HG02678 (cell line): ENCODE measurements at regions not wholly inside any gene's neighbourhood (a gene's known extent, or its start where the extent isn't known, plus 50 kb on each side); places are given as distances from the start of the nearest gene placed in this dataset.

Source experiments
- ATAC-seq: cut with Tn5 transposase; IDR thresholded peaks from one replicate; pipeline ENCODE4 v1.9.1; 2021; ENCODE audit warnings: mild to moderate bottlenecking, moderate library complexity; ENCODE audit not compliant: unreplicated experiment

DNA sequence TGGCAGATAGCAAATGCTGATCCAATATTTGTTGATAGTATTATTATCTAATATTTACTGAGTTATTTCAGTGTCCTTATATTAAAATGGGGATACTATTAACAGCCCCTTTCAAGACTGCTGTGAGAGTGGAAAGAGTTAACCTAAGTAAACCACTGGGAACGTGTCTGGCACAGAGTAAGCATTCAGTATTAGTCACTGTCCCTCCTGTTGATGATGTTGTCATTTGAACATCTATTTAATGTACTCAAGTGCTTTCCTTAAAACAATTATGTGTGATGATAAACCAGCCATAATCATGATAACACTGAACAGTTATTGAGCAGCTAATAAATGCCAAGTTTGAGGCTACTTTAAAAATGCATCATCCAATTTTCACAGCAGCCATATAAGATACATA lies 135.7 kb upstream of the XYLT1 start:
- ATAC-seq: no peak

DNA sequence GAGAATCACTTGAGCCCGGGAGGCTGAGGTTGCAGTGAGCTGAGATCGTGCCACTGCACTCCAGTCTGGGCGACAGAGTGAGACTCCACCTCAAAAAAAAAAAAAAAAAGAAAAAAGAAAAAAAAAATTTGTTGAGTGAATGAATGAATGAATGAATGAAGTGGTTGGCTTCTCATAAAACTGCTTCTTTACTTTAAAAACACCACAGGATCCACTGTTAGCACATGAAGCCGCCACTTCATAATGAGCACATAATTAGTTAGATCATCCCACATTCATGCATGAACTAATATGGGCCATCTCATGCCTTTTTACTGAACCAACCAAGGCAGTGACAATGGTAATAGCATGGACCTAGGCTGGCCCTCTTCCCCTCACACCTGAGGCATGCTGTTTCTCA lies 135.0 kb upstream of the XYLT1 start:
- ATAC-seq: no peak

DNA sequence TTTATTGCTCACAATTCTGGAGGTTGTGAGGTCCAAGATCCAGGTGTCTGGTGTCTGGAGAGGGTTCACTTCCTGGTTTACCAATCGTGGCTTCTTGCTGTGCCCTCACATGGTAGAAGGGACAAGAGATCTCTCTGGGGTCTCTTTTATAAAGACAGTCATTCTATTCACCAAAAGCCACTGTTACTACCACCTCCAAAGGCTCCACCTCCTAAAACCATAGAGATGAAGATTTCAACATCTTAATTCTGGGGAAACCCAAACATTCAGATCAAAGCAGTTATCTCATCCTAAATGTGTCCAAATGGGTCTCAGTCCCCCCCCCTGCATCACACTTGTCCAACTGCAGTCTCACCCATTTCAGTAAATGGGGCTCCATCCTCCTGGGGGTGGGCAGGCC lies 132.9 kb upstream of the XYLT1 start:
- no peak for ATAC-seq

DNA sequence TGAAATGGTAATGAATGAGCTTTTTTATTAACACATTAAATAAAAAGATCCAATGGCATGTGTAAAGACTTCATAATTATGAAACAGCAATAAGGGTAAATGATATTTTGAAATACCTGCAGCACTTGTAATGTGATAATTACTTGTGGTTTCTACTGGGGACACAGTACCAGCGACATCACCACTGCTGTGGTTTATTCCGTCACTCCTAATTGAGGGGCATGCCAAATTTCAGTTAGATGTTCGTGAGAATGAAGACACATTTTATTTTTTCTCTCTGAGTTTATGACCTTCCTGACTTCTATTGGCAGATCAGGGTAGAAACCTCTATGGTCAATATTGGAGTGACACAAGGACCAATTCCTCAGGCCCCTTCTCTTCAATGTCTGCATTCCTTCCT lies 131.9 kb upstream of the XYLT1 start:
- no peak for ATAC-seq

DNA sequence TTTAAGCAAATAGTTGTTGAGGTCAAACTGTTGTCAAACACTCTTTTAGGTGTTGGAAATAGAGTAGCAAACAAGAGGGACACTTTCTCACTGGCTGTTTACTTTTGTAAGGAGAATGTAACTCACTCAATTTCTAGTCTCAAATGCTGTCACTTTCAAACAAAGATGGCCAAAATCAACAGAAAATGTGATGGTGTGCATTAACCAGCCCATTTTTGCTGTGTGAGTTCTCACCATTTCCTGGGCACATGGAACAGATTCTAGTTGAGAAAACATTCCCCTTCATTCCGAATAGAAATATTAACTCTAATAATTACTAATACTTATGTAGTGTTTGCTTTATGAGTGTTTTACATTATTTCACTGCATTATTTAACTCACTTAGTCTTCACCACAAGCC lies 128.2 kb upstream of the XYLT1 start:
- no peak for ATAC-seq

DNA sequence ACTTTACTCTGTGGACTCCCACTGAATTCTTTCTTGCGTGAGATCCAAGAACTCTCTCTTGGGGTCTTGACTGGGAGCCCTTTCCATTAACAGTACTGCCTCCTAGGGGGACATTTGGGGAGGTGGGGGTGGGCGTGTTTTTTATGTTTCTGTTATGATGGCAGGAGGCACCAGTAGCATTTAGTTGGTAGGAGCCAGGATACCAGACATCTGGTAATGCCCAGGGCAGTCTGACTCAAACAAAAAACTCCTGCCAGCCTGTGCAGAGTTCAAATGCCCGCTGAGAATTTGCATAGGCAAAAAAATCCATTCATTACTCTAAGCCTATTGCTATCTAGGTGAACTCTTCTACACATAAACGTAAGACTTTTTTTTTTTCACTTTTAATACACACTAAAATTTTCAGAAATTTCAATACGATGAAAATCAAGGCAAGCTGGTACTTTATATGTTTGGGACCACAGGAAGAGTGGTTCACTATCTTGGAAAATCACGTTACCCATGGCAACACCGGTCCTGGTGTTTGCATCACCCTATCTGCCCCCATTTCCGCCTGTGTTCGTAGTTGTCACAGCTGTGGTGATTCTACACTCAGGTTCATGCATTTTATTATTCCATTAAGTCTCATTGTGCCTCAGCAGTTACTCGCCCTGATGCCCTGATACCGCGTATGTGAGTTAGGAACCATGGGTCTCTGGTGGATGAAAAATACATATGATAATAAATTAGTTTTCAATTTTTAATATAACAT lies 121.1 kb upstream of the XYLT1 start:
- no peak for ATAC-seq

DNA sequence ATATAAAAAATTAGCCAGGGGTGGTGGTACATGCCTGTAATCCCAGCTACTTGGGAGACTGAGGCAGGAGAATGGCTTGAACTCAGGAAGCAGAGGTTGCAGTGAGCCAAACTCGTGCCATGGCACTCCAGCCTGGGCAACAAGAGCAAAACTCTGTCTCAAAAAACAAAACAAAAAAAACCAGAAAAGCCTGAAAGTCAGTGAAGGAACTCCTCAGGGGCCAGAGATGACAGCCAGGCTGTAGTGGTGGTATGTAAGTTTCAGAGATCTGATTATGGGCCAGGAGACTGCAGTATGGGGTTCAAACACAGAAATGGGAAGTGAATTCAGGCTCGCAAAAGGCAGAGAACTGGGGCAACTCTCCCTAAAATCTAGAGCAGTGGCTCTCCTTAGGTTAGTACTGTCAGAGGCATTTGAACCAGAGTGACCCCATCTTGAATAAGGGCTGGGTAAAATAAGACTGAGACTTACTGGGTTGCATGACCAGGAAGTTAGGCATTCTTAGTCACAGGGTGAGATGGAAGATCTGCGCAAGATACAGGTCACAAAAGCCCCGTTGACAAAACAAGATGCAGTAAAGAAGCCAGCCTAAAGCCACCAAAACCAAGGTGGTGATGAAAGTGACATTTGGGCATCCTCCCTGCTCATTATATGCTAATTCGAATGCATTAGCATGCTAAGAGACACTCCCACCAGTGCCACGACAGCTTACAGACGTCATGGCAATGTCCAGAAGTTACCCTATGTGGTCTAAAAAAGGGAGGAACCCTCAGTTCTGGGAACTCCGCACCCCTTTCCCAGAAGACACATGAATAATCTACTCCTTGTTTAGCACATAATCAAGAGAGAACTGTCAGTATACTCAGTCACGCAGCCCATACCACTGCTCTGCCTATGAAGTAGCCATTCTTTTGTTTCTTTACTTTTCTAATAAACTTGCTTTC lies 120.2 kb upstream of the XYLT1 start:
- ATAC-seq: no peak

DNA sequence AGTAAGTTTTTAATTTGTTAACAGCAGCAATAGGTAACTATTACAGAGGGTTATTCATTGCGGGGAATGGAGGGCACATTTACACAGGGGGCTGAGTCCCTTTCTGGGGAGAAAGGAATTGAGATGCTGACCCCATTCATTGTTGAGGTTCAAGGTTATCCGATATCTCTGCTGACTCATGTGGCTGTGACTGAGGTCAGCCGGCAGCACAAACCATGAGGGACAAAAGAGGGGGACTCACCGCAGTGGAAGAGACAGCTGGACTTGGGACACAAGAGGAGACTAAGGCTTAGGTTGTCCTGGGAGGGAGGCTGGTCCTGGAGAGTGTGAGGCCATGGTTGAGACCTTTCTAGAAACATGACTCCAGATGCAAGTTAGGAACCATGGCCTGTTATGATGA lies 119.1 kb upstream of the XYLT1 start:
- no peak for ATAC-seq

DNA sequence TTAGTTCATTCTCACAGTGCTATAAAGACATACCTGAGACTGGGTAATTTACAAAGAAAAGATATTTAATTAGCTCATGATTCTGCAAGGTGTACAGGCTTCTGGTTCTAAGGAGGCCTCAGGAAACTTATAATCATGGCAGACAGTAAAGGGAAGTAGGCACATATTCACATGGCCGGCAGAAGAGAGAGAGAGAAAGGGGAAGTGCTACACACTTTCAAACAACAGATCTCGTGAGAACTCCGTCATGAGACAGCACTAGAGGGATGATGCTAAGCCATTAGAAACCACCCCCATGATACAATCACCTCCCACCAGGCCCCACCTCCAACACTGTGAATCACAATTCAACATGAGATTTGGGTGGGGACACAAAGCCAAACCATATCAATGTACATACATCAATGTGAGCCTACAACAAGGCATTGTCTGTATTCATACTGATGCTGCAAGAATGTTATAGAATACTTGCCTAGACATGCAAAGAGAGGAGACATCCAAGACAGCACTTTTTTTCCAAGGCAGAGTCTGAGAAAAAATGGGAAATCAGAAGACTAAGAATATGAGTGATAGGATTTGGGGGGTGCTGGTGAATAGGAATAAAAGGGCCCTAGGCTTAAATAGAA lies 114.8 kb upstream of the XYLT1 start:
- no peak for ATAC-seq

DNA sequence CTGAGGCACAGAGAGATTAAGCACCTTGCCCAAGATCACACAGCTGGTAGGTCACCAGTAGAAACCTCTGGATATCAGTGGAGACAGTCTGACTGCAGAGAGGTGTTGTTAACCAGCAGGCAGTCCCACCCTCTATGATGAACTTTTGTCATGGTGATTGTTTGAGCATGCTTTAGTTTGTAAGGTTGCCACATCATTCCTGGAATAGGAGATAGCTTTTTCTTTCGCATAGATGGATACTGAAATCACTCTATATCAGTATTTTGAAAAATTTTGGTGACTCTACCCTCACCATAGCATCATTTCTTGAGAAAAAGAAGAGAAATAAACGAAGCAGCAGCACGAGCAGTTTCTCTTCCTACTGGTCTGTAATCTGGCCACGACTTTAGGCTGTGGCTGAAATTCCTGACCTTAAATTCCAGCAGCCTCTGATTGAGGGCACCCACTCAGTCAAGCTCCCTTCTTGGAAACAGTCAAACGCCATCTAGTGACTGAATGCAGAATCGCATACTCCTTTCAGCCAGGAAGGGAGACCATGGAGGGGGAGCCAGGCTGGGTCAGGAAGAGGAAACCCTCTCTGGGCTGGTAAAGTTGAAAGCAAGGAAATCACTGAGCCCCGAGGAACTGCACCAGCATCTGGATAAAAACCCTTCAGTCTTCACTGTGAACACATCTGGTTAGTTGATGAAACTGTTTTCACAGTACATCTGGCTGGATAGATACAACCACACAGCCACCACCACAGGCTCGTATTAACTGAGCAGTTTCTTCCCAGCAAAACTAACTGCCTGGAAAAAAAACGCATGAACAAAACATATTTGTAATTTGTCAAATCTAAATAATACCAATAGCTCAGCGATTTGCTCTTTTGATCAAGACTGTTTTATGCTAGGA lies 108.5 kb upstream of the XYLT1 start:
- ATAC-seq: no peak

DNA sequence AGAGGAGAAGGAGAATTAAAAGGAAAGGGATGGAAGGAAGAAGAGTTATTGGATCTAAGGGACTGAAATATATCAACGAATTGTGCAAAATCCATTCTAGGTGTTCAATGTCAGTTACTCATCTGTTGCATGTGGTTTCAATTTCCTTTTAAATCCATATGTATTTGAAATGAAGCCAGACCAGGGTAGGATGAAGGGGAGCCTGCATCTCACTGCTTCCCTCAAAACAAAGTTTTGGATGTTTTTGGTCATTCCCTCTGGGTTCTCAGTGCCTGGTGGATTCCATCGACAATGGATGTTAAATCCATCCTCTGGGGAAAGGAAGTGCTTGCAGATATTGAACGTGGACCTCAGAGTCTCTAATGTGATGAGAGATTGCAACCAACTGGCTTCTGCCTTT lies 103.5 kb upstream of the XYLT1 start:
- ATAC-seq: no peak

DNA sequence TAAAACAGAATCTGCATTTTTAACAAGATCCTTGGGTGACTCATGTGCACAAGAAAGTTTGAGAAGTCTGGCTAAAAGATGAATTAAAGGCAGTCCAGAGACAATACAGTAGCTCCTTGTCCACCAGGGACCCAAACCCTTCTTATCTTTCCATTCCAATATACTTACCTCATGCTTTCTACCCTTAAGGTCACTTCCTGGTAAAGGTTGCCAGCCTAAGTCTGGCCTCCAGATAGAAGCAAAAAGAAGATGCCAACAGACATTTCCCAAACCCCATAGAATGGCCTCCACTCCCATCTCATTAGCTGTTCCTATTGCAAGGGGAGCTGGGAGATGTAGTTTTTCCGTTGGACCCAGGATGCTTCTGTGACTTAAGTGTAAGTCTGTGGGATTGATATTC lies 101.4 kb upstream of the XYLT1 start:
- ATAC-seq: no peak

DNA sequence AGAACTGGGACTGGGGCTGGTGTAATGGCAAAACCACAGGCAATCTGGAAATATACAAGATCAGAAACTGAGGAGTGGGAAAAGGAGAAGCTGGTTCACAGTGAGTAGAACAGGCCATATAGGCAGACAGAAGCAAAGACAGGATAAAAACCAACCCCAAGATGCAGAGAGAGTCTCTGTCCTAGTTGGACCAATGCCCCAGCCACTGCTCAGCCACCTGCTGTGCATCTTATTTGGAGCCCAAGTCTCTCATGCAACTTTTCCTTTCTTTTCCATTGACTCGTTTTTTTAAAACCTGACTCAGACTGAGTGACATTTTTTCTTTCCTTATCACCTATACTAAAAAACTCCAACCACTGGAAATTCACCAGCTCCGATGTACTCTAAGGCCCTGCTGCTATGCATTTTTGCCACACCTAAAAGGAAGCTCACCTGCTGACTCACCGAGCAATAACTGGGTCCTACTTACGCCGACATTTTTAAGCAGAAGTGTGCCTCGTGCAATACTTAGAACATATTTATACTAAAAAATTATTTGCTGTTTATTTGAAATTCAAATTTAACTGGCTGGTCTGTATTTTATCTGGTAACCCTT lies 100.8 kb upstream of the XYLT1 start:
- no peak for ATAC-seq

DNA sequence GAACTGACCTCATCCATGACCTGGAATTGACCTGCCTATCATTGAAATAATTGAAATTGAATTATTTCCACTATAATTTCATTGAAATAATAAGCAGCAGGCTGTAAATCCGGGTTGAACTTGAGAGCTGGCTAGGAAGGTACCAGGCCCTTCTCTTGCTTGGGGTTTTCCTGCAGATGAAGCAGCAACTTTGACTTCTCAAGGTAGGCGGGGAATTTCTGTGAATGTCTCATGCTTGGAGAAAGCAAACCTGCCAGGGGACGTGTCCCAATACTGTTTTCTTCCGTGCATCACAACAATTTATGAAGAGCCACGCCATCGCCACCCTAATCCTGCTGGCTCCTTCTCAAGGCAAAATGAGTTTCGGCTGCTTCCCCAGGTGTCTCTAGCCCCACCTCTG lies 97.5 kb upstream of the XYLT1 start:
- ATAC-seq: no peak

DNA sequence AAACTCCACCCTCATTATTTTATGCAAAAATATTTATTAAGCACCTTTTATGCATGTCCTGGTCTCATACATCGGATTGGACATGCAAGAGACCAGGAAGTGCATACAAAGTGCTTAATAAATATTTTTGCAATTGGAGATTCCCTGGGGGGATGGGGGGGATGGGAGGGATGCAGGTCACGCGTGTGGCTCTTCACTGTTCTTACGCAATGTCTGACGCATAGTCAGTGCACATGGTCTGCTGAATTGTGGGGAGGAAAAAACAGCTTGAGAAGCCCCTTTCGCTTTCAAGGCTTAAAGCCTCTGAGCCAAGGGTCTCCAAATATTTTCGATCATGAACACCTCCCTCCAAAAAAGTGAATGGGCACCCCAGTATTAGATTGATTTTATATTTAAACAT lies 96.7 kb upstream of the XYLT1 start:
- ATAC-seq: no peak

DNA sequence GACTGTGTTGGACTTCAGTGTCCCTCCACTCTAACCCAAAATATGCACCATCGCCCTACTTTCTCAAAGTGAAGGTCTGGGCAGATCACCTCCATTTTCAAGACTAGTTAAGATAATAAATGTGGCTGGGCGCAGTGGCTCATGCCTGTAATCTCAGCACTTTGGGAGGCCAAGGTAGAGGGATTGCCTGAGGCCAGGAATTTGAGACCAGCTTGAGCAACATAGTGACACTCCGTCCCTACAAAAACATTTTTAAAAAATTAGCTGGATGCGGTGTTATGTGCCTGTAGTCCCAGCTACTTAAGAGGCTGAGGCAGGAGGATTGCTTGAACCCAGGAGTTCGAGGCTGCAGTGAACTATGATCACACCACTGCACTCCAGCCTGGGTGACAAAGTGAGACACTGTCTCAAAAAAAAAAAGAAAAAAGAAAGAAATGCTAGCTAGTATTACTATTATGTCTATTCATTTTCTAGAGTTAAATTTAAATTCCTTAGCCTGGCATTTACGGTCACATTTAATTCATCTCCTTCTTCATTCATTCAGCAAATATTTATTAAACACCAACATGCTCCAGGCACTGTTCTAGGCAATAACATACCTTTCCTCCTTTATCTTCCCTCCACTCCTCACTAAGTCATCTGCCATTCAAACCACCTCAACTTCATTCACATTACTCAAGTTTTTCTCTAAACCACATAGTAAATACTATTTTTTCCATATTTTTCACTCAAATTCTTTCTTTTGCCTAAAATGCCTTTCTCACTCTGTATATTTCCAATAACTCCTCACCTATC lies 96.1 kb upstream of the XYLT1 start:
- ATAC-seq: no peak

DNA sequence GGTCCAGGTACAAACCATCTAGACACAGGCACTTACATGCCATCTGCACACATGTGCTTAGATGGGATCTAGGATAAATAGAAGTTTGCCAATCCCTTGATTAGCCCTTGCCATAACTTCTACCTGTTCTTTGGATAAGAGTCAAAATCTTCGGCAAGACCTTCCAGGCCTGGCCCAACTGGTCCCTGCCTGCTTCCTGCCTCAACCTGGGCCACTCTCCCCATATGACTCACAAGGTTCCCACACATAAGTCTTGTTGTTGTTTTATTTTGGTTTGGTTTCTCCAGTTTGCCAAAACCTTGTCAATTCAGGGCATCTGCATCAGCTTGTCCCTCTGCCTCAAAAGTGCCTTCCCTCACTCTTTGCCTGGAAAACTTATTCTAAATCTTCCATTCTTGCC lies 95.3 kb upstream of the XYLT1 start:
- no peak for ATAC-seq

DNA sequence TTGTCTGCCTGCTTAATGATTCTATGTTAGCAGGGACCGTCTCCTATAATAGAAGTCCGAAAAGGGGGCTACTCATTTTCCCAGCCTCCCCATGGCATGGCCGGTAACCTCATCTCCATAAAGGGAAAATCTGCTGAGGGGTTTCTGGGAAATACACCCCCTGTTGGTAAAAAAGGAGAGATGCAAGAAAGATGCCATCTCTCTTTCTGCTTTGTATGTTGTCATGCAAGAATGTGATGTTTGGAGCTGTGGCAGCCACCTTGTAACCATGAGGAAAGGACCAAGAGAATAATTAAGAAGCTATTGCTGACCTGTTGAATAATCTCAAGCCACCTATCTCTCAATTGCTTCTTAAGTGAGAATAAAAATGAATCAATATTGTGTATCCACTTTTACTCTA lies 94.8 kb upstream of the XYLT1 start:
- ATAC-seq: no peak

DNA sequence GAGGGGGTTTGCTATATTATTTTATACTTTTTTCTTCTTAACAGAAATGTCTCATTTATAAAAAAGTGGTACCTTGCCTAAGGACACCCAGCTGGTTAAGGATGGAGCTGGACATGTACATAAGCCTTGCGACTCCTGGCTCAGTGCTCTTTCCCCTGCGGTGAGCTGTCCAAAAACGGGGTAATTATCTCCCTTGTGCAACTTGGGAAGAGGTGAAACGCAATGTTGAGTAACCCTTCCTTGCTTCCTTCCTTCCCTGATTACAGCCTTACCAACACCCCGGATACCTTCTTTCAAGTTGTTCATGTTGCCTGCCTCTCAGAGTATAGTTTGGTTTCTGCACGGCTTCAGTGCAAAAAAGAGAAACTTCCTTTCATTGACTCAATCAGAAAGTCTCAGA lies 94.1 kb upstream of the XYLT1 start:
- ATAC-seq: no peak
